AG04449 (cell line): ENCODE measurements at regions not wholly inside any gene's neighbourhood (a gene's known extent, or its start where the extent isn't known, plus 50 kb on each side); places are given as distances from the start of the nearest gene placed in this dataset.
"Not testable (repeated sequence)": the region's sequence is repeated elsewhere in the genome, so short reads cannot be mapped to it uniquely, and the experiment has no call there.

Experiments used
- CTCF ChIA-PET: fragments of 350-600 bp; formaldehyde crosslinking; extraction: SDS; loops from one replicate; lab custom pipeline; 2021; ENCODE audit warnings: antibody characterized with exemption; lab: Yijun Ruan, JAX
- POLR2A ChIA-PET: fragments of 400-600, 350-600 bp; formaldehyde crosslinking; extraction: SDS; loops from one replicate; lab custom pipeline; 2020; ENCODE audit warnings: antibody characterized with exemption, inconsistent platforms; lab: Yijun Ruan, JAX
- DNase-seq: peaks from one replicate; pipeline ENCODE4 v3.0.0-alpha.2; 2010; ENCODE audit warnings: low read depth, low spot score
- H3K4me3 ChIP-seq: 2 replicates; pipeline ENCODE4 v1.5.1; 2011; ENCODE audit warnings: low read depth, mild to moderate bottlenecking, control low read depth, low read length
- TF ChIP-seq, protein P1 (sequence below): IDR thresholded peaks from one replicate; pipeline ENCODE4 v1.5.1; 2011; ENCODE audit warnings: mild to moderate bottlenecking, moderate library complexity, low read length, control low read depth, inconsistent platforms; ENCODE audit not compliant: insufficient read depth; ENCODE audit errors: missing control alignments

DNA sequence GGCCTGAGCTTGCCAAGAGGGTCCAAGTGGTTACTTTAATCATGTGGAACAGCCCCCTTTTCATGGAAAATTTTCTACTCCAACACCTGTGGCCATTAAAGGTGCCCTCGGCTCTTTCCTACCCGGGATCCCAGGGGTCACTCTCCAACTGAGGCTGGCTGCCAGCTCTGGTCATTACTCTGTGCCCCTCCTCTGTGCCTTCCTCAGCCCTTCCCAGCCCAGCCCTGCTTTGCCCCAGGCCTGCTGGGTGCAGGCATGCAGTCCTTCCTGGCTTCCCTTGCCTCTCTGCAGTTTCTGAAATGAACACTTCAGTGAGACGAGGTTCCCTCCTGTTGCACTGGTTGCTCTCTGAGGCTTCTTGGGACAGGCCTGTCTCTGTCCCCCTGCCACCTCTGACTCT lies 951.1 kb upstream of the ZNF722 start:
- DNase-seq = no peak
- CTCF ChIA-PET = no interaction called here
- no peak overlapping the region for H3K4me3 ChIP-seq
- POLR2A ChIA-PET = no interaction called here
- TF ChIP-seq, protein P1, sequence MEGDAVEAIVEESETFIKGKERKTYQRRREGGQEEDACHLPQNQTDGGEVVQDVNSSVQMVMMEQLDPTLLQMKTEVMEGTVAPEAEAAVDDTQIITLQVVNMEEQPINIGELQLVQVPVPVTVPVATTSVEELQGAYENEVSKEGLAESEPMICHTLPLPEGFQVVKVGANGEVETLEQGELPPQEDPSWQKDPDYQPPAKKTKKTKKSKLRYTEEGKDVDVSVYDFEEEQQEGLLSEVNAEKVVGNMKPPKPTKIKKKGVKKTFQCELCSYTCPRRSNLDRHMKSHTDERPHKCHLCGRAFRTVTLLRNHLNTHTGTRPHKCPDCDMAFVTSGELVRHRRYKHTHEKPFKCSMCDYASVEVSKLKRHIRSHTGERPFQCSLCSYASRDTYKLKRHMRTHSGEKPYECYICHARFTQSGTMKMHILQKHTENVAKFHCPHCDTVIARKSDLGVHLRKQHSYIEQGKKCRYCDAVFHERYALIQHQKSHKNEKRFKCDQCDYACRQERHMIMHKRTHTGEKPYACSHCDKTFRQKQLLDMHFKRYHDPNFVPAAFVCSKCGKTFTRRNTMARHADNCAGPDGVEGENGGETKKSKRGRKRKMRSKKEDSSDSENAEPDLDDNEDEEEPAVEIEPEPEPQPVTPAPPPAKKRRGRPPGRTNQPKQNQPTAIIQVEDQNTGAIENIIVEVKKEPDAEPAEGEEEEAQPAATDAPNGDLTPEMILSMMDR = no peak

DNA sequence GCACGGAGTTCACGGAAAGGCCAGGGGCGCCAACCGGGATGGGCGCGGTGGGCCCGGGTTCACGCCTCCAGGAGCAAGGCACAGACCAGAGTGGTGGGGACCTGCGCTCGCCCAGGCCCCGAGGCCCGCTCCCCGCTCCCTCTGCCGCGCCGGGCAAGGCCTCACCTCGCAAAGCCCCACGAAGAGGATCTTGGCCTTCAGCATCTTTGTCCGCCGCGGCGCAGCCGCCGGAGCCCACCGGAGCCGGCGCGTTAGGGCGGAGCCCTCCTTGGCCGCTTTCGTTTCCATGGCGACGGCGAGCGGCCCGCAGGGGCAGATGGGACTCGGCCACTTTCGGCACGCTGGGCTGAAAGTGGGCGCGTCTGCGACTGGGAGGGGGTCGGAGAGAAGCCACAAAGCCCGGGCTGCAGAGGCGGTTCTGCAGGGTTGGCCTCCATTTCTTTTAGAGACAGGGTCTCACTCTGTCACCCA lies 944.4 kb upstream of the ZNF722 start:
- TF ChIP-seq, protein P1 = no peak
- H3K4me3 ChIP-seq = no peak overlapping the region
- POLR2A ChIA-PET = no interaction called here
- DNase-seq = no peak
- CTCF ChIA-PET = no interaction called here

DNA sequence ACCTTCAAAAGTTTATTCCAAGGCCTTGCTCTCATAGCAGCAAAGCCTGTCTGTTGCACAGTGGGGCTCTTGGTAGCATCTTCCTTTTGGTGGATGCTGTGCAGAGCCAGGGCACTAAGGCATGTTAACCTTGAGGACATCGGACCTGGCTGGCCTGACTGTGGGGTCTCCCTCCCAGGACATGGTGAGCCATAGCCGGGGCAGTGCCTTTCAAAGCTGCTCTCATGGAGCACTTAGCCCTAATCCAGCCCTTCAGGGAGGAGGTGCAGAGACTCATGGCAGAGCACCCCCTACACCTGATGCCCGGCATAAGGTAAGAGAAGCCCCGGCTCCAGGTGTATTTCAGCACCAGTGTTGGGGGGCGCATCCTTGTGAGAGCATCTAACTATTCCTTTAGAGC lies 941.4 kb upstream of the ZNF722 start:
- H3K4me3 ChIP-seq = no peak overlapping the region
- no peak for DNase-seq
- CTCF ChIA-PET = no interaction called here
- POLR2A ChIA-PET = no interaction called here
- TF ChIP-seq, protein P1 = no peak

DNA sequence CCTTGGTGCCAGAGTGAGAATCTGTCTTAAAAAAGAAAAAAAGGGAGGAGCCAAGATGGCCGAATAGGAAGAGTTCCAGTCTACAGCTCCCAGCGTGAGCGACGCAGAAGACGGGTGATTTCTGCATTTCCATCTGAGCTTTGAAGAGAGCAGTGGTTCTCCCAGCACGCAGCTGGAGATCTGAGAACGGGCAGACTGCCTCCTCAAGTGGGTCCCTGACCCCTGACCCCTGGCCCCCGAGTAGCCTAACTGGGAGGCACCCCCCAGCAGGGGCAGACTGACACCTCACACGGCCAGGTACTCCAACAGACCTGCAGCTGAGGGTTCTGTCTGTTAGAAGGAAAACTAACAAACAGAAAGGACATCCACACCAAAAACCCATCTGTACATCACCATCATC lies 937.9 kb upstream of the ZNF722 start:
- POLR2A ChIA-PET, CTCF ChIA-PET, DNase-seq, H3K4me3 ChIP-seq: not testable (repeated sequence)

DNA sequence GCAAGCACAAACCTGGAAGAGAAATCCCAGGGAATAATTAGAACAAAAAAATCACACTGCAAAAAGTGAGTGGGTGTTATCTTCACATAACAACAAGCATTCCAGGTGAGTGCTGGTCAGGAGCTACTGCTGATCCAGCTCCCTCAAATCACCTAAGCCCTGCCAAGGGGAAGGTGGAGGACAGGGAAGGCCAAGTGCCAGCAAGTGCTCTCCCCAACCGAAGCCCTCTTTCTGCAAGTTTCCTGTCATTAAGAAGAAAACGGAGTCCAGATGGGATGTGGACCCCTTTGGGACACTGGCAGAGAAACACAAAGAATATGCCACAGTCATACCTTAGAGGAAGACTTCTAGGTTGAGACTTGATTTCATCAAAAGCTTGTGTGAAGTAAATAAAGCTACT lies 933.0 kb upstream of the ZNF722 start:
- TF ChIP-seq, protein P1 = no peak
- ChIA-PET CTCF (no interaction called here), POLR2A (no interaction called here)
- no peak overlapping the region for H3K4me3 ChIP-seq
- DNase-seq = no peak

DNA sequence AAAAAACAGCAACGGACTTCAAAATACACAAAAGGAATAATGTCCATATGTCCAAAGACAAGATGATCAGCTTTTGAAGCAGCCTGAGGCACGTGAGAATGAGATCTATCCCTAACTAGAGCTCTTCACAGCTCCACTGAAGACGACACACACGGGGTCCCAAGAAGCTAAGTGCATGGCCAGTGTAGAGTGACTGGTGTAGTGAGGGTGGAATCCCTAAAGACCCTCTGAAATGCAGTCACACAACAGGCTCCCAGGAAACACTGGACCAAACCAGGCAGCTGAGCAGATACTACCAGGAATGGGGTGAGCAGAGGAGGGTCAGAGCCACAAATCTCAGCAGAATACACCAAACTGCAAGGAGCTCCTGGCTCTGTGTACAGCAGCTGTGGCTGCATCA lies 932.4 kb upstream of the ZNF722 start:
- H3K4me3 ChIP-seq, DNase-seq, CTCF ChIA-PET, POLR2A ChIA-PET: not testable (repeated sequence)

DNA sequence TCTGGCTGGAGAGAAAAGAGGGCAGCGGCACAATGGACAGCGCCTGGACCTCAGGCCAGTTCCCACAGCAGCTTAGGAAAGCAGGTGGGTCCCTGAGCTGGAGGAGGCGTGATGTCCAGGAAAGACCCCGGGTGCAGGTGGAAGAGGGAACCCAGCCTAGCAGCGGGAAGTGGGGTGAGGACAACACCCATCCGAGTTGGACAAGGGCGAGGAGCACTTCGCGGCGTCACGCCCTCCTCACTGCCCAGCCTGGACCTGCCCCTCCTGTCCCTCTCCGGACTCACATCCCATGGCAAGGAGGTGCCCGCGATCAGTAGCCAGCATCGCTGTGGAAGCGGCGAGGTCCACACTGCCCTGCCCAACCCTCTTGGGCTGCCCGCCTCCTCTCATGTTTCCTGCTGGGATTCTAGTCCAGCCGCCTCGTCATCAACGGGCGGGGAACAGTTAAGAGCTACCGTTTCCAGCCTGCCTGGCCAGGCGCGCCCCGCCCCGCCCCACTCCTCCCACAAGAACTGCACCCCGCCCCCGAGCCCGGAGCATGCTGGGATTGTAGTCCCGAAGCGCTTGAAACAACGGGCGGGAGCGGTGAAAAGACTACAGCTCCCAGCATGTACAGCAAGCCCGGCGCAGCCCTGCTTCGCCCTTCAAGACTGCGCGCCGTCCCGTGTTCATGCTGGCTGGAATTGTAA lies 930.6 kb upstream of the ZNF722 start:
- CTCF ChIA-PET = no interaction called here
- H3K4me3 ChIP-seq = no peak overlapping the region
- TF ChIP-seq, protein P1 = no peak

More for the DNA sequence above, 930.6 kb upstream of the ZNF722 start:
- POLR2A ChIA-PET = no interaction called here
- no peak for DNase-seq
